GM12872 (cell line): ENCODE measurements at regions not wholly inside any gene's neighbourhood (a gene's known extent, or its start where the extent isn't known, plus 50 kb on each side); places are given as distances from the start of the nearest gene placed in this dataset.

ENCODE experiments used
- TF ChIP-seq, protein P1 (sequence below): IDR thresholded peaks from 3 replicates; pipeline ENCODE4 v1.5.1; 2011; ENCODE audit warnings: low read depth, mild to moderate bottlenecking, low read length, moderate library complexity; ENCODE audit not compliant: insufficient read depth

DNA sequence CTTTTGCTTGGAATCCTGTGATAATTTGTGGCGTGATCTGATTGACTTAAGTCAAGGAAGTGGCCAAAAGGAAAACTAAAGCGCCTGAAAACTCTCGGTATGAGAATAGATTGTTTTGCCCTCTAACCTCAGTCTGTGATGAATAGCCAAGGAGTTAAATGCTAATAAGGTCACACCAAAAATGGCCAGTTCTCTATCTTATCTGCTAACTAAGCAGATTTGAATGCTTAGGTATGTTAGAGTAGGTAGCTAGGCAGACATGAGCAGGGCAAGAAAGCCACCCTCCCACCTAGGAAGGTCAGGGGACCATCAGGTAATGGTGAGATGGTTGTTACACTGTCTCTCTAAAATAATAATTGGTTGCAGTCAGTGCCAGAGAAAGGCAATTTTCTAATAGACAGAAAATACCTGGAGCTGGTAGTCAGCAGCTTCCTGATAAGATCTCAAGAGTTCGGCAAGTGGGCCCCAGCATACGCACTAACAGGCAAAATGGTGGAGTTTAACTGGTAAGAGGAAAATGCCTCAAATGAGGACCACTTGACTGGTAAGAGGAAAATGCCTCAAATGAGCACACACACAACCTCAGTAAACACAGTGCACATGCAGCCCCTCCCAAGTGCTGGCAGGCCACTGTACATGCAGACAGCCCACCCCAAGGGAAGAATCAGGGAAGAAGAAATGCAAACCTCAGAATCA, 468.4 kb downstream of the MBD2 start:
- TF ChIP-seq, protein P1, sequence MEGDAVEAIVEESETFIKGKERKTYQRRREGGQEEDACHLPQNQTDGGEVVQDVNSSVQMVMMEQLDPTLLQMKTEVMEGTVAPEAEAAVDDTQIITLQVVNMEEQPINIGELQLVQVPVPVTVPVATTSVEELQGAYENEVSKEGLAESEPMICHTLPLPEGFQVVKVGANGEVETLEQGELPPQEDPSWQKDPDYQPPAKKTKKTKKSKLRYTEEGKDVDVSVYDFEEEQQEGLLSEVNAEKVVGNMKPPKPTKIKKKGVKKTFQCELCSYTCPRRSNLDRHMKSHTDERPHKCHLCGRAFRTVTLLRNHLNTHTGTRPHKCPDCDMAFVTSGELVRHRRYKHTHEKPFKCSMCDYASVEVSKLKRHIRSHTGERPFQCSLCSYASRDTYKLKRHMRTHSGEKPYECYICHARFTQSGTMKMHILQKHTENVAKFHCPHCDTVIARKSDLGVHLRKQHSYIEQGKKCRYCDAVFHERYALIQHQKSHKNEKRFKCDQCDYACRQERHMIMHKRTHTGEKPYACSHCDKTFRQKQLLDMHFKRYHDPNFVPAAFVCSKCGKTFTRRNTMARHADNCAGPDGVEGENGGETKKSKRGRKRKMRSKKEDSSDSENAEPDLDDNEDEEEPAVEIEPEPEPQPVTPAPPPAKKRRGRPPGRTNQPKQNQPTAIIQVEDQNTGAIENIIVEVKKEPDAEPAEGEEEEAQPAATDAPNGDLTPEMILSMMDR: no peak

DNA sequence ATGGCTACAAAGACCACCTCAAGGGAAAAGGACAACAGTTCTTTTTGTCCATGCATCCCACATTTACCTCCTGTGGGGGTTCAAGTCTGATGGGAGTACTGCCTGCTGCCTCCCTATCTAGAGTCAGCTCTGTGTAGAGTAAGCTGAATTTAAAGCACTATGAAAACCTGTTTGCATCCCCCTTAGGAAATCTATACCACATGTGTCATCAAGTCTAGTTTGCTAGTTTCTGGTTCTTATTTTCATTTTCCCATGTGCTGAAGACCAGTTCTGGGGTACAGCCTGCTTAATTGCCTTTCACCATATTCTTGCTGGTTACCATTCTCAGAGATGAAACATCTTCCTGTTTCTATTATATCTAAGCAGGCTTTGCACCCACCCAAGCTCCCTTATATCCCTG, 470.3 kb downstream of the MBD2 start:
- TF ChIP-seq, protein P1: no peak

DNA sequence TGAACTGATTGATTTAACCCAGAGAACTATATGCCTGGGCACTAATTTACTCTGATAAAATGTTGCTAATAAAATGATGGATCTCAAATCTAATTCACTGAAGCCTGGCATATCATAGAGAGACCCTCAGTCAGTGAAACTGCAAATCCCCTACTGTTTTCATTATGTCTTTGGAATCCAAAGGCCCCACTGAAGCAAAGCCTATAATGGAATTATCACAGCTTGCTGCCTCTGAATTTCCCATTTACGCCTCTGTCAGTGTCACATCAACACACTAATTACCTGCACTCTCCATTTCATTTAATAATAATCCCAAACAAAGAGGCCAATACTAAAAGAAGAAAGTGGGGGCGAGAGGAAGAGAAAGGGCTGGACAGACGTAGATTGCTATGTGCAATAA, 470.9 kb downstream of the MBD2 start:
- TF ChIP-seq, protein P1: no peak

- TF ChIP-seq, protein P1: no peak
These were observed 471.6 kb downstream of the MBD2 start for GRCh38 chr18:53752781-53753367.

DNA sequence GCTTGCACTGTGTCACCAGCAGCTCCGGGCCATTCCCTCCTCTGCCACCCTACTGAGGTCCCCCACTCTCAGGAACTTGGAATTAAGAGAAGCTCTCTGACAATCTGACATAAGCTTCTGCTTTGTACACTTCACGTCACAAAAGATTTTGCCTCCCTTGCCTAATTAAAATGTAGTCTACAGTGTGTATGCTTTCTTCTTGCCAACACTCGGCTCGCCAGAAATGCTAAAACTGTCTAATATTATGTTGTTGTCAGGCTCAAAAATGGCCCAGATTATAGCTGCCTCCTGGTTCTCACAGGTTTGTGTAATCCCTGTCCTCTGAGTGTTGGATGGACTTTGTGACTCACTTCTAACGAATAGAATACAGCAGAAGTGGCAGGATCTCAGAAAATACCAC, 474.7 kb downstream of the MBD2 start:
- TF ChIP-seq, protein P1: no peak

DNA sequence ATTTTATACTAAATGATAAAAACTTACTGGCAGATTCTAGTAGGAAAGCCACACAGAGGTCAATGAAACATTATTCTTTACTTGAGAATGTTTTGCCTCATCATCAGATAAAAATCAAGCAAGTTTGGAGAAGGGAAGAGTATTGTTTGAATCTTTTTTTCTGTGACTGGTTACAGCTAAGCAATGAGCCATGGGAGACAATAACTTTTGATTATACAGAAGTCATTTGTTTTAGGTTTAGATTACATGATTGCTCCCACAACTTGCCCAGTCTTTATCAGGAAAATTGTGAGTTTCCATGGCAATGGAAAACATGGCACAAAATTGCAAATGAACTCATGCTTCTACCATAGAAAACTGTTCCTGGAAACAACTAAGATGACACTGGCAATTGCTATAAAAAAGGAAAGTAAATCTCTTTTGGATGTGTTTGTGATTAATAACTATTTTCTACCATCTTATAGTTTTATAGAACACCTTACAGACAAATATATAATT, 476.8 kb downstream of the MBD2 start:
- TF ChIP-seq, protein P1: no peak

DNA sequence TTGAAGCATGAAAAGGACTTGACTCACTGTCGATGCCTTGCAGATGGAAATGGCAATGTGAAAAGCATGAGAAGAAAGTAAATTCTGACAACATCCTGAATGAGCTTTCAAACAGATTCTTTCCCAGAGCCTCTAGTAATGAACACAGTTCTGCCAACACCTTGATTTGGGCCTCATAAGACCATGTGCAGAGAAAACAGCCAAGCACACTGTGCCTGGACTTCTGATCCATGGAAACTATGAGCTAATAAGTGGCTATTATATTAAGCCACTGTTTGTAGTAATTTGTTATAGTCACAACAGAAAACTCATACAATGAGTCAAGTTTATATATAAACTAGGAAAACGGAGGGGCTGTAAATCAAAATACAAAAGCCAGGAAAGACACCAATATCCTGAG, 477.3 kb downstream of the MBD2 start:
- TF ChIP-seq, protein P1: no peak
